Hepatocyte (in vitro differentiated cells): ENCODE measurements at regions not wholly inside any gene's neighbourhood (a gene's known extent, or its start where the extent isn't known, plus 50 kb on each side); places are given as distances from the start of the nearest gene placed in this dataset.

Experiments
- CTCF ChIP-seq: fragments of 200-600 bp; sonication (generic); IDR thresholded peaks from 2 replicates; pipeline ENCODE4 v1.5.1; 2016; ENCODE audit warnings: antibody characterized with exemption, mild to moderate bottlenecking; ENCODE audit not compliant: poor library complexity
- EZH2phosphoT487 ChIP-seq: fragments of 200-600 bp; sonication (generic); IDR thresholded peaks from one replicate; pipeline ENCODE4 v1.6.1; 2018; ENCODE audit warnings: antibody characterized with exemption, mild to moderate bottlenecking, low read depth, moderate library complexity; ENCODE audit not compliant: unreplicated experiment, severe bottlenecking

GRCh38 chr17:63361182-63361581 is 84.9 kb downstream of the CYB561 start:
- no peak for TF ChIP-seq CTCF
- no peak for TF ChIP-seq EZH2phosphoT487
